ENCODE measurements at regions not wholly inside any gene's neighbourhood (a gene's known extent, or its start where the extent isn't known, plus 50 kb on each side); places are given as distances from the start of the nearest gene placed in this dataset.

DNA sequence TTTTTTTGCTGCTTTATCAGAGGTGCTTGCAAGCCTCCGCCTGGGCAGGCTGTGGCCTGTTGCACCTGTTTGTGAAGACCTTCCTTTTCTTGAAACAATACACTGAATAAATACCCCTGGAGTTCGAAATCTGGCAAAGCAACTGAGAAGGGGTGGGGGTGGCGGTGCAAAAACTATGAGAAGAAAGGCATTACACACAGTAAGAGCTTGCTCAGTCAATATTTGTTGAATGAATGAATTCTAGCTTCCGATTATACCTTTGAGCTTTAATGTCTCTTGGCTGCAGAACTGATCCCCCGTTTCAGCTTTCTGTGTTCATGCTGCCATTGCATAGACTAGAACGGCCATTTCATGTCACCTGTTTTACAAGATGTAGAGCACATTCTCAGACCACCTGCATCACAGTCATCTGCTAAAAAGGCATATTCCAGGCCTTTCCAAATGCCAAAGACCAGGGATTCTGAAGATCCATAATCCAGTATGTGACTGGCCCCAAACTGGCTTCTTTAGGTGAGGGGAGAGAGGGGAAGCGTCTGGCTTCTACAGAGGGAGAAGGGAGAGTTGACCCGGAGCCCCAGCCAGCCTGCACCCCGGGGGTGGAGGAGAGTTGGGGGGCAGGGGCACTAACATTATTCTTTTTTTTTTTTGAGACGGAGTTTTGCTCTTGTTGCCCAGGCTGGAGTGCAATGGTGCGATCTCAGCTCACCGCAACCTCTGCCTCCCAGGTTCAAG, 111.5 kb downstream of the ETS2 start:
- Histone ChIP-seq H3K27me3 (peaks cover 4% of the 10 kb centered on the region), H3K27ac (no peak overlapping the region), H3K36me3 (no peaks in the 10 kb centered on the region), H3K9me3 (no peaks in the 10 kb centered on the region), H3K4me3 (ENCODE audit: low read depth in 1 of 2, low read length in 1 of 2) (no peak overlapping the region), H3K4me1 (ENCODE audit: control insufficient read depth in 1 of 2, insufficient read depth in 1 of 2, low read depth in 1 of 2, low read length in 1 of 2) (peaks cover 5 to 6% of the 10 kb centered on the region in 2 experiments)
- TF ChIP-seq, protein P1, sequence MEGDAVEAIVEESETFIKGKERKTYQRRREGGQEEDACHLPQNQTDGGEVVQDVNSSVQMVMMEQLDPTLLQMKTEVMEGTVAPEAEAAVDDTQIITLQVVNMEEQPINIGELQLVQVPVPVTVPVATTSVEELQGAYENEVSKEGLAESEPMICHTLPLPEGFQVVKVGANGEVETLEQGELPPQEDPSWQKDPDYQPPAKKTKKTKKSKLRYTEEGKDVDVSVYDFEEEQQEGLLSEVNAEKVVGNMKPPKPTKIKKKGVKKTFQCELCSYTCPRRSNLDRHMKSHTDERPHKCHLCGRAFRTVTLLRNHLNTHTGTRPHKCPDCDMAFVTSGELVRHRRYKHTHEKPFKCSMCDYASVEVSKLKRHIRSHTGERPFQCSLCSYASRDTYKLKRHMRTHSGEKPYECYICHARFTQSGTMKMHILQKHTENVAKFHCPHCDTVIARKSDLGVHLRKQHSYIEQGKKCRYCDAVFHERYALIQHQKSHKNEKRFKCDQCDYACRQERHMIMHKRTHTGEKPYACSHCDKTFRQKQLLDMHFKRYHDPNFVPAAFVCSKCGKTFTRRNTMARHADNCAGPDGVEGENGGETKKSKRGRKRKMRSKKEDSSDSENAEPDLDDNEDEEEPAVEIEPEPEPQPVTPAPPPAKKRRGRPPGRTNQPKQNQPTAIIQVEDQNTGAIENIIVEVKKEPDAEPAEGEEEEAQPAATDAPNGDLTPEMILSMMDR (IDR thresholded peaks at IDR 0.05), result no peak

- TF ChIP-seq, protein P1 (IDR thresholded peaks at IDR 0.05), result no peak
Observed at GRCh38 chr21:38916214-38916964, 110.7 kb downstream of the ETS2 start.

GRCh38 chr21:38915546-38915945, 109.8 kb downstream of the ETS2 start:
- no peak overlapping the region for H3K27ac ChIP-seq
- H3K36me3 ChIP-seq, result no peaks in the 10 kb centered on the region
- TF ChIP-seq, protein P1 (IDR thresholded peaks at IDR 0.05), result no peak
- peaks cover 5 to 6% of the 10 kb centered on the region in 2 experiments for H3K4me1 ChIP-seq (ENCODE audit: control insufficient read depth in 1 of 2, insufficient read depth in 1 of 2, low read depth in 1 of 2, low read length in 1 of 2)
- H3K4me3 ChIP-seq (ENCODE audit: low read depth in 1 of 2, low read length in 1 of 2), result no peak overlapping the region
- H3K9me3 ChIP-seq, result no peaks in the 10 kb centered on the region
- peaks cover 4% of the 10 kb centered on the region for H3K27me3 ChIP-seq

More at GRCh38 chr21:38916214-38916964, 110.7 kb downstream of the ETS2 start:
- H3K9me3 ChIP-seq, result no peaks in the 10 kb centered on the region
- no peak overlapping the region for H3K4me3 ChIP-seq (ENCODE audit: low read depth in 1 of 2, low read length in 1 of 2)
- peaks cover 4% of the 10 kb centered on the region for H3K27me3 ChIP-seq
- no peaks in the 10 kb centered on the region for H3K36me3 ChIP-seq
- H3K27ac ChIP-seq, result no peak overlapping the region
- peaks cover 5 to 6% of the 10 kb centered on the region in 2 experiments for H3K4me1 ChIP-seq (ENCODE audit: control insufficient read depth in 1 of 2, insufficient read depth in 1 of 2, low read depth in 1 of 2, low read length in 1 of 2)

DNA sequence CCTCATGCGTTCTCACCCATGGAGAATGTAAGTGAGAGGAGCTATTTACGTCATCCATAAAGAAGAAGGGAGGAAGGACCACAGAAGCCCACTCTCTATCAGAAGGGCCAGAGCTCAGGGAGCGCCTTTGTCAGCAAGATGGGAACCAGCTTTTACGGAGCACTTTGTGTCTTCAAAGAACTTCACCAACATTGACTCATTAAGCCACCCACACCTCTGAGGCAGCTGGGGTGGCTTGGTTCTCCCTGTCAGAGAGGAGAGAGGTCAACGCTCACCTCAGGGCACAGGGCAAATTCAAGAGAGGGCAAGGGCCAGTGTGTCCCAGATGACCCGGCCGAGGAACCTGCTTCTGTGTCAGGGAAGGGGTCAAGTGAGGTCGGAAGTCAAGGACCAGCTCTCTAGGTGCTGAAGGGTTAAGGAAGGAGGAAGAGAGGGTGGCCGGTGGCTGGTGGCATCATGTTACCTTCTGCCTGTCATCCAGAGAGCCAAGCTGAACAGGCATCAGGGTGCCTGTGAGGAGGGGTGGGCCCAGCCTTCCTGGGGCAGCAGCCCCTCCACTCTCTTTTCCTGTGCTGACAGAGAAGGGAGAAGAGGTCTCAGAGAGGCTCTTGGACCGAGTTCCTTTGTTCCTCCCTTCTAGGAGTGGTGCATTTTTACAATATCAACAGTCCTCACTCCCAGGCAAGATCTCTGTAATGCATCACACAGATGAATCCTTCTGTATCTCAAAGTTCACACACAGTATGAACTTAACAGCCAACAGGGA, 109.0 kb downstream of the ETS2 start:
- no peak overlapping the region for H3K4me3 ChIP-seq (ENCODE audit: low read depth in 1 of 2, low read length in 1 of 2)
- peaks cover 4% of the 10 kb centered on the region for H3K27me3 ChIP-seq
- no peaks in the 10 kb centered on the region for H3K36me3 ChIP-seq
- peaks cover 5 to 6% of the 10 kb centered on the region in 2 experiments for H3K4me1 ChIP-seq (ENCODE audit: control insufficient read depth in 1 of 2, insufficient read depth in 1 of 2, low read depth in 1 of 2, low read length in 1 of 2)
- TF ChIP-seq, protein P1 (IDR thresholded peaks at IDR 0.05), result no peak
- no peaks in the 10 kb centered on the region for H3K9me3 ChIP-seq
- no peak overlapping the region for H3K27ac ChIP-seq

DNA sequence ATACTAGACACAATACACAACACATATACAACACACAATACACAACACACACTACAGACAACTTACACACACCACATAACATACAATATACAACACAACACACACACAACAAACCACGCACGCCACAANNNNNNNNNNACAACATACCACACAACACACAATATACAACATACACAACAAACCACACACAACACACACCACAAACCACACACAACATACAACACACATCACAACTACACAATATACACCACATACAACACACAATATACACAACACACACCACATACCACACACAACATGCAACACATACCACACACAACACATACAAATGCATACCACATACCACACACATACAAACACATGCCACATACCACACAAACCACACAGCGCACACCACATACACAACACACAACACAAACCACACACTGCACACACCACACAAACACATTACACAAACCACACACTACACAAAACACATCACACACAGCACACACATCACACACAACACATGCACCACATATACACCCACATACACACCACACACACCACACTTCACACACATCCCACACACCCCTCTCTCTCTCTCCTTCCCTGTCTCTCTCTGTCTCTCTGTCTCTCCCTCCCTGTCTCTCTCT, 108.3 kb downstream of the ETS2 start:
- Histone ChIP-seq H3K27ac (no peak overlapping the region), H3K9me3 (no peaks in the 10 kb centered on the region), H3K27me3 (peaks cover 4% of the 10 kb centered on the region), H3K4me1 (ENCODE audit: control insufficient read depth in 1 of 2, insufficient read depth in 1 of 2, low read depth in 1 of 2, low read length in 1 of 2) (peaks cover 5 to 6% of the 10 kb centered on the region in 2 experiments), H3K36me3 (no peaks in the 10 kb centered on the region), H3K4me3 (ENCODE audit: low read depth in 1 of 2, low read length in 1 of 2) (no peak overlapping the region)
- TF ChIP-seq, protein P1 (IDR thresholded peaks at IDR 0.05), result no peak
